ENCODE measurements at regions not wholly inside any gene's neighbourhood (a gene's known extent, or its start where the extent isn't known, plus 50 kb on each side); places are given as distances from the start of the nearest gene placed in this dataset.

DNA sequence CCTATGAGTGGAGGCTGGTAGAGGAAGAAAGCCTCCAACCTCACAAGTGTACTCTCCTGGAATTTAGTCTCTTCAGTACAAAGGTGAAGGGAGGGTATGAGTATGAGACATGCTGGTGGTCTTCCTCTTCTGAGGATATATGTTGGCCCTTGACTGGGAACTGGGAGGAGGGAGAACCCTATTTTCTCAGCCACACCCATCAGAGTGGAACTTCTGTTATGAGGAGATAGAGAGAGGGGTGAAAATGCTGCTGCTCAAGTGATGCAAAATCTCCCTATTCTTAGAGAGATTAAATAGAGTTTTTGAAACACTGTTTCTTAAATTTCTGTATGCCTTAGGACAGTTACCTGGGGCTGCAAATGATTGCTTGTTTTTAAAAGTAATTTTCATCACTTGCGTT is 203.4 kb upstream of the PRR16 start:
- Histone ChIP-seq H3K4me1 (ENCODE audit: insufficient read depth, low read length) (no peaks in the 10 kb centered on the region), H3K27me3 (ENCODE audit: insufficient read depth, low read length) (no peaks in the 10 kb centered on the region), H3K36me3 (ENCODE audit: insufficient read depth, low read length) (no peaks in the 10 kb centered on the region), H3K4me3 (ENCODE audit: low read length) (no peak overlapping the region), H2AFZ (ENCODE audit: low read depth, low read length) (no peak overlapping the region), H3K9me3 (ENCODE audit: low read length) (no peaks in the 10 kb centered on the region)

DNA sequence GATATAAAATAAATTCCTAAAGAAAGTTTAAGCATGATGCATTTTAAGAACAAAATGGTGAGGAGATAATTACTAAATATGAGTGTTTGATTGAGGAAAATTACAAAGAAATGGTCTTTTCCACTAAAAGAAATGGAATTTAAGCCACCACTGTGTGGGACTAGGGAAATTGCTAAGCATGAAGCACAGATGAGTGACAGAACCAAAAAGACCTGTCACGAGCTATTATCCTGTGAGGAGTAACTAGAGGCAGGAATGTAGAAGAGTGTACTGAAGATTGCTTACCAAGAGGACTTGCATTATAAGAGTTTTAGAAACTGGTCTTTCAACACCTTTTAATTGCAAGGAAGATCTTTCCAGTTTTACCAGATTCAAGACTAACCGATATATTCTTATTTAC is 193.6 kb upstream of the PRR16 start:
- H3K4me1 ChIP-seq (ENCODE audit: insufficient read depth, low read length) = no peaks in the 10 kb centered on the region
- no peak overlapping the region for H3K4me3 ChIP-seq (ENCODE audit: low read length)
- H3K27me3 ChIP-seq (ENCODE audit: insufficient read depth, low read length) = no peaks in the 10 kb centered on the region
- no peaks in the 10 kb centered on the region for H3K9me3 ChIP-seq (ENCODE audit: low read length)
- H3K36me3 ChIP-seq (ENCODE audit: insufficient read depth, low read length) = no peaks in the 10 kb centered on the region
- no peak overlapping the region for H2AFZ ChIP-seq (ENCODE audit: low read depth, low read length)

DNA sequence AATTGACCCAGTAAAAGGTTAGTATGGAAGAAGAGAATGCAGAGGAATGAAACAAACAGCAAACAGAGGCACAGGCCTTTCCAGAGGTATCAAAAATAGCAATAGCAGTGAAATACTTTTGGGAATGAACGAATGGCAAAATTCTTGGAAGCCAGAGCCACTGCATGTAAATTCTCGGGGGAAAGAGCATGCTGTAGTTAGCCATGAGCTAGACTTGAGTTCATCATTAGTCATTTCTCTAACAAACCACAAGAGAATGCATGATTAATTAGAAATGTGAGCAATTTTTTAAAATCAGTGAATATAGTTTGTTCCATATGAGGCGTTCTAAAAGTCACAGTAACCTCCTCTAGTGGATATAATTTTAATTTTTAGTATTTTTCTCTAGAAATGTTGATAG is 170.3 kb upstream of the PRR16 start:
- Histone ChIP-seq H3K4me3 (ENCODE audit: low read length) (no peak overlapping the region), H3K27me3 (ENCODE audit: insufficient read depth, low read length) (no peaks in the 10 kb centered on the region), H2AFZ (ENCODE audit: low read depth, low read length) (no peak overlapping the region), H3K9me3 (ENCODE audit: low read length) (no peaks in the 10 kb centered on the region), H3K4me1 (ENCODE audit: insufficient read depth, low read length) (no peaks in the 10 kb centered on the region), H3K36me3 (ENCODE audit: insufficient read depth, low read length) (no peaks in the 10 kb centered on the region)

DNA sequence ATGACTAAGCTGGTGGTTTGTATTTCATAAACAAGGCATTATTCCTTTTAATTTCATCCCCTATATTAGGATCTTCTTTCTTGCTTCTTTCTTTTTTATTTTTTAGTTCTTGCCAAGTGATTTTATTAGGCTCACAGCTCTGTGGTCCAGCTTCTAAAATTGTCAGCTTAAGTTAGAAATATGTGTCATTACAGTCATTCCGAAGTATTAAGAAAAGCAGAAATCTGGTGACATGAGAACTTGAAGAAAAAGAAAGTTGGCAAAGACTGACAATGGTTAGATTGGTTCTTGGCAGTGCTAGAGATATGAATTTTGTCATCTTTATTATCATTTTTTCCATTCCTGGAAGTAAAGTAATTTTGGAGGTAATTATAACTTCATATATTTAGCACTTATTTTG is 166.5 kb upstream of the PRR16 start:
- Histone ChIP-seq H3K4me3 (ENCODE audit: low read length) (no peak overlapping the region), H3K9me3 (ENCODE audit: low read length) (no peaks in the 10 kb centered on the region), H3K27me3 (ENCODE audit: insufficient read depth, low read length) (no peaks in the 10 kb centered on the region), H3K36me3 (ENCODE audit: insufficient read depth, low read length) (no peaks in the 10 kb centered on the region), H2AFZ (ENCODE audit: low read depth, low read length) (no peak overlapping the region), H3K4me1 (ENCODE audit: insufficient read depth, low read length) (no peaks in the 10 kb centered on the region)

DNA sequence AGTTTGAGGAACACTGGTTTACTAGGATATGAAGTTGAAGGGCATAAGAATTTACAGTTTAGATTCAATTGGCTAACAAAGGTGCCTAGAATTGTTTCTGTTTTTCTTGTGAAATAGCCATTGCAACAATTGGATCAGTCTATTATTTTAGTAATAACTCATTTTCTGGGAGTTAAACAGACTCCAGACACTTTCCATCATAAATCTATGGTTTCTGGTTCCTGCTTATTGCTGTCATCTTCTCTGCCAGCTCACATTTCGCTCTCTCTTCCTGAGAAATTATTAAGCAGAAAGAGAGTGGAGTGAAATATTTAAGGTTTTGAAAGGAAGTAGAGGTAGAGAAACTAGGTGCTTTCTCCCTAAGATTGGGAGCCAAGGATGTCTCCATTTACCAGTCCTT is 165.1 kb upstream of the PRR16 start:
- no peak overlapping the region for H2AFZ ChIP-seq (ENCODE audit: low read depth, low read length)
- H3K27me3 ChIP-seq (ENCODE audit: insufficient read depth, low read length) = no peaks in the 10 kb centered on the region
- no peak overlapping the region for H3K4me3 ChIP-seq (ENCODE audit: low read length)
- H3K4me1 ChIP-seq (ENCODE audit: insufficient read depth, low read length) = no peaks in the 10 kb centered on the region
- no peaks in the 10 kb centered on the region for H3K36me3 ChIP-seq (ENCODE audit: insufficient read depth, low read length)
- no peaks in the 10 kb centered on the region for H3K9me3 ChIP-seq (ENCODE audit: low read length)

DNA sequence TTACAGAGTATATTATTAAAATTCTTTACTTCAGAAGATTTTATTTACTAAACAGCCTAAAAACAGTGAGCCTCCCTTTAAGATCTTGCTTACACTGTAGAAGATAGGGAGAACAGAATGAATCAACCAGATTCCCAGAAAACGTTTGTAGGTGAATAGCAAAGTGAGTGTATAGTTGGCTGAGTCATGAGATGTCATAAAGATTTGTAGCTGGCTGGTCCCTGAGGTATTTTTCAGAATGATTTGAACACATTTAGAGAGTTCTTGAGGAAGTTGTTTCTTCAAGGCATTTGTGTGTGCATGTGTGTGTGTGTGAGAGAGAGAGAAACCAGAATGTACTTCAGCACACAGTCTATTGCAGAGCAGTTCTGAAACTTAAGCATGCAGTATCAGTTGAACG is 159.4 kb upstream of the PRR16 start:
- Histone ChIP-seq H3K9me3 (ENCODE audit: low read length) (no peaks in the 10 kb centered on the region), H3K4me1 (ENCODE audit: insufficient read depth, low read length) (no peaks in the 10 kb centered on the region), H3K36me3 (ENCODE audit: insufficient read depth, low read length) (no peaks in the 10 kb centered on the region), H2AFZ (ENCODE audit: low read depth, low read length) (no peak overlapping the region), H3K4me3 (ENCODE audit: low read length) (no peak overlapping the region), H3K27me3 (ENCODE audit: insufficient read depth, low read length) (no peaks in the 10 kb centered on the region)

GRCh38 chr5:120306303-120306702 is 157.8 kb upstream of the PRR16 start:
- Histone ChIP-seq H3K36me3 (ENCODE audit: insufficient read depth, low read length) (no peaks in the 10 kb centered on the region), H2AFZ (ENCODE audit: low read depth, low read length) (no peak overlapping the region), H3K9me3 (ENCODE audit: low read length) (no peaks in the 10 kb centered on the region), H3K27me3 (ENCODE audit: insufficient read depth, low read length) (no peaks in the 10 kb centered on the region), H3K4me1 (ENCODE audit: insufficient read depth, low read length) (no peaks in the 10 kb centered on the region), H3K4me3 (ENCODE audit: low read length) (no peak overlapping the region)

GRCh38 chr5:120314191-120314590 is 149.9 kb upstream of the PRR16 start:
- Histone ChIP-seq H3K4me3 (ENCODE audit: low read length) (no peak overlapping the region), H2AFZ (ENCODE audit: low read depth, low read length) (no peak overlapping the region), H3K27me3 (ENCODE audit: insufficient read depth, low read length) (no peaks in the 10 kb centered on the region), H3K9me3 (ENCODE audit: low read length) (no peaks in the 10 kb centered on the region), H3K4me1 (ENCODE audit: insufficient read depth, low read length) (no peaks in the 10 kb centered on the region), H3K36me3 (ENCODE audit: insufficient read depth, low read length) (no peaks in the 10 kb centered on the region)

- Histone ChIP-seq H3K4me3 (ENCODE audit: low read length) (no peak overlapping the region), H3K36me3 (ENCODE audit: insufficient read depth, low read length) (no peaks in the 10 kb centered on the region)
Measured at GRCh38 chr5:120320626-120321025, 143.5 kb upstream of the PRR16 start.

GRCh38 chr5:120326651-120327050 is 137.4 kb upstream of the PRR16 start:
- no peaks in the 10 kb centered on the region for H3K36me3 ChIP-seq (ENCODE audit: insufficient read depth, low read length)
- no peak overlapping the region for H3K4me3 ChIP-seq (ENCODE audit: low read length)
- no peak overlapping the region for H2AFZ ChIP-seq (ENCODE audit: low read depth, low read length)

More at GRCh38 chr5:120320626-120321025, 143.5 kb upstream of the PRR16 start:
- H2AFZ ChIP-seq (ENCODE audit: low read depth, low read length) = no peak overlapping the region
- no peaks in the 10 kb centered on the region for H3K27me3 ChIP-seq (ENCODE audit: insufficient read depth, low read length)
- no peaks in the 10 kb centered on the region for H3K9me3 ChIP-seq (ENCODE audit: low read length)
- H3K4me1 ChIP-seq (ENCODE audit: insufficient read depth, low read length) = no peaks in the 10 kb centered on the region

GRCh38 chr5:120327180-120327579 is 136.9 kb upstream of the PRR16 start:
- Histone ChIP-seq H3K36me3 (ENCODE audit: insufficient read depth, low read length) (no peaks in the 10 kb centered on the region), H3K4me1 (ENCODE audit: insufficient read depth, low read length) (no peaks in the 10 kb centered on the region), H3K27me3 (ENCODE audit: insufficient read depth, low read length) (no peaks in the 10 kb centered on the region), H2AFZ (ENCODE audit: low read depth, low read length) (no peak overlapping the region), H3K4me3 (ENCODE audit: low read length) (no peak overlapping the region), H3K9me3 (ENCODE audit: low read length) (no peaks in the 10 kb centered on the region)

More at GRCh38 chr5:120326651-120327050, 137.4 kb upstream of the PRR16 start:
- Histone ChIP-seq H3K9me3 (ENCODE audit: low read length) (no peaks in the 10 kb centered on the region), H3K27me3 (ENCODE audit: insufficient read depth, low read length) (no peaks in the 10 kb centered on the region), H3K4me1 (ENCODE audit: insufficient read depth, low read length) (no peaks in the 10 kb centered on the region)

GRCh38 chr5:120329095-120329494 is 135.0 kb upstream of the PRR16 start:
- no peak overlapping the region for H3K4me3 ChIP-seq (ENCODE audit: low read length)
- H3K27me3 ChIP-seq (ENCODE audit: insufficient read depth, low read length) = no peaks in the 10 kb centered on the region
- no peaks in the 10 kb centered on the region for H3K9me3 ChIP-seq (ENCODE audit: low read length)
- peaks cover 2% of the 10 kb centered on the region for H3K4me1 ChIP-seq (ENCODE audit: insufficient read depth, low read length)
- H2AFZ ChIP-seq (ENCODE audit: low read depth, low read length) = no peak overlapping the region
- no peaks in the 10 kb centered on the region for H3K36me3 ChIP-seq (ENCODE audit: insufficient read depth, low read length)

DNA sequence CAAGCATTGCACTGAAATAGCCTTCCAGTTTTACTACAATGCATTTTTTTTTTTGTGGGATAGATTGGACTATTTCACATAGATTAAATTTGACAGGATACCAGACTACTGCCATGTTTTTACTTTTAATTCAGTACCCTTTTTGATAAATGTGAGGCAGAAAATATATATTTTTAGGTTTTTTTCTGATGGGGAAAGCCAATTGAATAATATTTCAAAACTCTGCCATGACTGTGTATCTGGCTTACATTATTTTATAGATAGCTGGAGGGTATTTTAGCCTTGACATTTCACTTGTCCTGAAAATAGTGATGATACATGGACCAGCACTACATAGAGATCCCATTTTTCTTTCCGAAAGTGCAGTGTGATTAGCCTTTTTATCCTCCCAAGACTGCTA is 133.5 kb upstream of the PRR16 start:
- no peaks in the 10 kb centered on the region for H3K27me3 ChIP-seq (ENCODE audit: insufficient read depth, low read length)
- H3K4me1 ChIP-seq (ENCODE audit: insufficient read depth, low read length) = peaks cover 2% of the 10 kb centered on the region
- no peaks in the 10 kb centered on the region for H3K36me3 ChIP-seq (ENCODE audit: insufficient read depth, low read length)
- no peaks in the 10 kb centered on the region for H3K9me3 ChIP-seq (ENCODE audit: low read length)
- H2AFZ ChIP-seq (ENCODE audit: low read depth, low read length) = no peak overlapping the region
- no peak overlapping the region for H3K4me3 ChIP-seq (ENCODE audit: low read length)

GRCh38 chr5:120344181-120344580 is 119.9 kb upstream of the PRR16 start:
- no peaks in the 10 kb centered on the region for H3K27me3 ChIP-seq (ENCODE audit: insufficient read depth, low read length)
- H3K4me1 ChIP-seq (ENCODE audit: insufficient read depth, low read length) = no peaks in the 10 kb centered on the region
- no peak overlapping the region for H3K4me3 ChIP-seq (ENCODE audit: low read length)
- no peaks in the 10 kb centered on the region for H3K36me3 ChIP-seq (ENCODE audit: insufficient read depth, low read length)
- no peak overlapping the region for H2AFZ ChIP-seq (ENCODE audit: low read depth, low read length)
- no peaks in the 10 kb centered on the region for H3K9me3 ChIP-seq (ENCODE audit: low read length)

All from neuron (in vitro differentiated cells).